GM12891 (cell line): ENCODE measurements at regions not wholly inside any gene's neighbourhood (a gene's known extent, or its start where the extent isn't known, plus 50 kb on each side); places are given as distances from the start of the nearest gene placed in this dataset.

Experiments used
- PAX5 ChIP-seq: IDR thresholded peaks from 2 replicates; pipeline ENCODE4 v1.6.1; 2011; ENCODE audit warnings: low read length, moderate library complexity, mild to moderate bottlenecking; ENCODE audit not compliant: insufficient read depth, severe bottlenecking
- POLR2A ChIP-seq: IDR thresholded peaks from 2 replicates; pipeline ENCODE4 v1.6.1; 2011; ENCODE audit warnings: low read depth, low read length, control low read depth
- POLR2AphosphoS5 ChIP-seq: IDR thresholded peaks from 2 replicates; pipeline ENCODE4 v1.6.1; 2011; ENCODE audit warnings: low read depth, low read length, control low read depth
- POU2F2 ChIP-seq: IDR thresholded peaks from 2 replicates; pipeline ENCODE4 v1.6.1; 2011; ENCODE audit warnings: low read depth, mild to moderate bottlenecking, control low read depth, low read length, moderate library complexity
- SPI1 ChIP-seq: IDR thresholded peaks from 2 replicates; pipeline ENCODE4 v1.6.1; 2011; ENCODE audit warnings: low read depth, low read length, control low read depth
- TAF1 ChIP-seq: IDR thresholded peaks from 2 replicates; pipeline ENCODE4 v1.6.1; 2011; ENCODE audit warnings: low read depth, low read length, control low read depth

- TF ChIP-seq SPI1 (no peak), POLR2A (no peak), POLR2AphosphoS5 (no peak), TAF1 (no peak), POU2F2 (no peak), PAX5 (no peak)
Measured at GRCh38 chr2:18154259-18154658, 275.8 kb downstream of the KCNS3 start.
